ENCODE measurements at regions not wholly inside any gene's neighbourhood (a gene's known extent, or its start where the extent isn't known, plus 50 kb on each side); places are given as distances from the start of the nearest gene placed in this dataset.

GRCh38 chr5:67267512-67268216, 71.1 kb upstream of the CD180 start:
- H3K27me3 ChIP-seq (ENCODE audit: low read length): no peaks in the 10 kb centered on the region
- no peak overlapping the region for H3K9ac ChIP-seq (ENCODE audit: low read length)
- no peaks in the 10 kb centered on the region for H4K20me1 ChIP-seq (ENCODE audit: low read depth, low read length)
- H3K27ac ChIP-seq (ENCODE audit: low read depth, low read length): no peak overlapping the region
- no peak overlapping the region for H3K4me3 ChIP-seq (ENCODE audit: insufficient read depth, low read length, poor library complexity, severe bottlenecking)
- no peaks in the 10 kb centered on the region for H3K9me3 ChIP-seq (ENCODE audit: insufficient read depth, low read length)
- no peaks in the 10 kb centered on the region for H3K36me3 ChIP-seq (ENCODE audit: low read length)
- H3F3A ChIP-seq (ENCODE audit: insufficient read depth): no peaks in the 10 kb centered on the region
- H2AFZ ChIP-seq (ENCODE audit: low read depth, low read length, severe bottlenecking): no peak overlapping the region
- H3K9me2 ChIP-seq (replicated peaks; ENCODE audit: insufficient read depth, low read length): no peaks in the 10 kb centered on the region
- no peaks in the 10 kb centered on the region for H3K79me2 ChIP-seq (ENCODE audit: insufficient read depth, low read length)
- TF ChIP-seq, protein P1, sequence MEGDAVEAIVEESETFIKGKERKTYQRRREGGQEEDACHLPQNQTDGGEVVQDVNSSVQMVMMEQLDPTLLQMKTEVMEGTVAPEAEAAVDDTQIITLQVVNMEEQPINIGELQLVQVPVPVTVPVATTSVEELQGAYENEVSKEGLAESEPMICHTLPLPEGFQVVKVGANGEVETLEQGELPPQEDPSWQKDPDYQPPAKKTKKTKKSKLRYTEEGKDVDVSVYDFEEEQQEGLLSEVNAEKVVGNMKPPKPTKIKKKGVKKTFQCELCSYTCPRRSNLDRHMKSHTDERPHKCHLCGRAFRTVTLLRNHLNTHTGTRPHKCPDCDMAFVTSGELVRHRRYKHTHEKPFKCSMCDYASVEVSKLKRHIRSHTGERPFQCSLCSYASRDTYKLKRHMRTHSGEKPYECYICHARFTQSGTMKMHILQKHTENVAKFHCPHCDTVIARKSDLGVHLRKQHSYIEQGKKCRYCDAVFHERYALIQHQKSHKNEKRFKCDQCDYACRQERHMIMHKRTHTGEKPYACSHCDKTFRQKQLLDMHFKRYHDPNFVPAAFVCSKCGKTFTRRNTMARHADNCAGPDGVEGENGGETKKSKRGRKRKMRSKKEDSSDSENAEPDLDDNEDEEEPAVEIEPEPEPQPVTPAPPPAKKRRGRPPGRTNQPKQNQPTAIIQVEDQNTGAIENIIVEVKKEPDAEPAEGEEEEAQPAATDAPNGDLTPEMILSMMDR (IDR thresholded peaks at IDR 0.05; ENCODE audit: insufficient read depth, low read length, poor library complexity, severe bottlenecking): no peak
- no peak for TF ChIP-seq EZH2phosphoT487 (conservative IDR thresholded peaks at IDR 0.05; ENCODE audit: low read length)
- no peak overlapping the region for H3K4me2 ChIP-seq (ENCODE audit: low read depth, low read length, poor library complexity, severe bottlenecking)

GRCh38 chr5:67266654-67267350, 70.2 kb upstream of the CD180 start:
- H3K27me3 ChIP-seq (ENCODE audit: low read length): no peaks in the 10 kb centered on the region

GRCh38 chr5:67265951-67266350, 69.4 kb upstream of the CD180 start:
- no peaks in the 10 kb centered on the region for H3F3A ChIP-seq (ENCODE audit: insufficient read depth)
- H3K9me3 ChIP-seq (ENCODE audit: insufficient read depth, low read length): no peaks in the 10 kb centered on the region
- no peak overlapping the region for H3K27ac ChIP-seq (ENCODE audit: low read depth, low read length)
- H3K27me3 ChIP-seq (ENCODE audit: low read length): no peaks in the 10 kb centered on the region
- no peaks in the 10 kb centered on the region for H4K20me1 ChIP-seq (ENCODE audit: low read depth, low read length)
- TF ChIP-seq, protein P1 (IDR thresholded peaks at IDR 0.05; ENCODE audit: insufficient read depth, low read length, poor library complexity, severe bottlenecking): no peak
- no peak for TF ChIP-seq EZH2phosphoT487 (conservative IDR thresholded peaks at IDR 0.05; ENCODE audit: low read length)
- no peak overlapping the region for H2AFZ ChIP-seq (ENCODE audit: low read depth, low read length, severe bottlenecking)
- no peaks in the 10 kb centered on the region for H3K79me2 ChIP-seq (ENCODE audit: insufficient read depth, low read length)
- no peaks in the 10 kb centered on the region for H3K36me3 ChIP-seq (ENCODE audit: low read length)
- H3K9ac ChIP-seq (ENCODE audit: low read length): no peak overlapping the region
- no peaks in the 10 kb centered on the region for H3K9me2 ChIP-seq (replicated peaks; ENCODE audit: insufficient read depth, low read length)
- H3K4me3 ChIP-seq (ENCODE audit: insufficient read depth, low read length, poor library complexity, severe bottlenecking): no peak overlapping the region
- no peak overlapping the region for H3K4me2 ChIP-seq (ENCODE audit: low read depth, low read length, poor library complexity, severe bottlenecking)

More at GRCh38 chr5:67266654-67267350, 70.2 kb upstream of the CD180 start:
- Histone ChIP-seq H3K9me3 (ENCODE audit: insufficient read depth, low read length) (no peaks in the 10 kb centered on the region), H3F3A (ENCODE audit: insufficient read depth) (no peaks in the 10 kb centered on the region), H3K9ac (ENCODE audit: low read length) (no peak overlapping the region), H3K4me2 (ENCODE audit: low read depth, low read length, poor library complexity, severe bottlenecking) (no peak overlapping the region), H3K79me2 (ENCODE audit: insufficient read depth, low read length) (no peaks in the 10 kb centered on the region), H3K36me3 (ENCODE audit: low read length) (no peaks in the 10 kb centered on the region), H3K27ac (ENCODE audit: low read depth, low read length) (no peak overlapping the region), H4K20me1 (ENCODE audit: low read depth, low read length) (no peaks in the 10 kb centered on the region), H3K9me2 (replicated peaks; ENCODE audit: insufficient read depth, low read length) (no peaks in the 10 kb centered on the region), H3K4me3 (ENCODE audit: insufficient read depth, low read length, poor library complexity, severe bottlenecking) (no peak overlapping the region), H2AFZ (ENCODE audit: low read depth, low read length, severe bottlenecking) (no peak overlapping the region)
- TF ChIP-seq, protein P1 (IDR thresholded peaks at IDR 0.05; ENCODE audit: insufficient read depth, low read length, poor library complexity, severe bottlenecking): no peak
- TF ChIP-seq EZH2phosphoT487 (conservative IDR thresholded peaks at IDR 0.05; ENCODE audit: low read length): no peak
